Cardiac muscle cell (in vitro differentiated cells and primary cell): ENCODE measurements at regions not wholly inside any gene's neighbourhood (a gene's known extent, or its start where the extent isn't known, plus 50 kb on each side); places are given as distances from the start of the nearest gene placed in this dataset.
"Not testable (repeated sequence)": the region's sequence is repeated elsewhere in the genome, so short reads cannot be mapped to it uniquely, and the experiment has no call there.

ENCODE experiments used
- DNase-seq, 2 donors: peaks; one replicate each; pipeline versions ENCODE4 v3.0.0 to v3.0.0-alpha.2; 2010 to 2017; ENCODE audit warnings: low read depth in 1 of 2, low spot score in 1 of 2
- H3K27ac ChIP-seq: fragments of 200-600 bp; sonication (generic); 2 replicates; pipeline ENCODE4 v1.5.1; 2016
- H3K27me3 ChIP-seq: fragments of 200-600 bp; sonication (generic); 2 replicates; pipeline ENCODE4 v1.6.0; 2016; ENCODE audit warnings: control low read depth
- H3K36me3 ChIP-seq: fragments of 200-600 bp; sonication (generic); 2 replicates; pipeline ENCODE4 v1.5.1; 2016; ENCODE audit warnings: control low read depth
- H3K4me1 ChIP-seq: fragments of 200-600 bp; sonication (generic); 2 replicates; pipeline ENCODE4 v1.8.1; 2017; ENCODE audit warnings: low read depth, mild to moderate bottlenecking, mixed run types
- H3K4me3 ChIP-seq: fragments of 200-600 bp; sonication (generic); 2 replicates; pipeline ENCODE4 v1.5.1; 2016; ENCODE audit warnings: mild to moderate bottlenecking
- H3K9me3 ChIP-seq: fragments of 200-600 bp; sonication (generic); 2 replicates; pipeline ENCODE4 v1.5.1; 2017; ENCODE audit warnings: low read depth, mild to moderate bottlenecking, control low read depth
- TF ChIP-seq, protein P1 (sequence below): IDR thresholded peaks from 2 replicates; pipeline ENCODE4 v1.5.1; 2012; ENCODE audit warnings: low read depth, mild to moderate bottlenecking, low read length

DNA sequence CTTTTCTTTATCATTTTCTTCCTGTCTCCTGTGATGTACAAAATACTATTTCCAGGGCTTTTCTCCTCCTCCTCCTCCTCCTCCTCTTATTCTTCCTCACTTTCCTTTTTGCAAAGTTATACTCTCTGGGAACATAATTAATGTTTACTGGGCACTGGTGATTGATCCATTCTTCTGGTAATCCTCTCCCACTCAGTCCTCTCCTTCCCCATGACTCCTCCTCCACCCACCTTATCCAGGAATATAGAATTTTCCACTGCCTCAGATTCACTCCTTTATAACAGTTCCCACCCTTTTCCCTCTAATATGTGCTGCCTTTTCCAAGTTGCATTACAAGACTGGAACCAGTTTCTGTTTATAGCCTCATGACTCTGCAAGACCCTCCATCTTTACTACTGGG lies 62.5 kb upstream of the IYD start:
- no peak for DNase-seq
- Histone ChIP-seq H3K27ac (no peak overlapping the region), H3K9me3 (no peaks in the 10 kb centered on the region), H3K36me3 (no peaks in the 10 kb centered on the region), H3K27me3 (no peaks in the 10 kb centered on the region), H3K4me3 (no peak overlapping the region), H3K4me1 (no peaks in the 10 kb centered on the region)
- TF ChIP-seq, protein P1, sequence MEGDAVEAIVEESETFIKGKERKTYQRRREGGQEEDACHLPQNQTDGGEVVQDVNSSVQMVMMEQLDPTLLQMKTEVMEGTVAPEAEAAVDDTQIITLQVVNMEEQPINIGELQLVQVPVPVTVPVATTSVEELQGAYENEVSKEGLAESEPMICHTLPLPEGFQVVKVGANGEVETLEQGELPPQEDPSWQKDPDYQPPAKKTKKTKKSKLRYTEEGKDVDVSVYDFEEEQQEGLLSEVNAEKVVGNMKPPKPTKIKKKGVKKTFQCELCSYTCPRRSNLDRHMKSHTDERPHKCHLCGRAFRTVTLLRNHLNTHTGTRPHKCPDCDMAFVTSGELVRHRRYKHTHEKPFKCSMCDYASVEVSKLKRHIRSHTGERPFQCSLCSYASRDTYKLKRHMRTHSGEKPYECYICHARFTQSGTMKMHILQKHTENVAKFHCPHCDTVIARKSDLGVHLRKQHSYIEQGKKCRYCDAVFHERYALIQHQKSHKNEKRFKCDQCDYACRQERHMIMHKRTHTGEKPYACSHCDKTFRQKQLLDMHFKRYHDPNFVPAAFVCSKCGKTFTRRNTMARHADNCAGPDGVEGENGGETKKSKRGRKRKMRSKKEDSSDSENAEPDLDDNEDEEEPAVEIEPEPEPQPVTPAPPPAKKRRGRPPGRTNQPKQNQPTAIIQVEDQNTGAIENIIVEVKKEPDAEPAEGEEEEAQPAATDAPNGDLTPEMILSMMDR, result no peak

DNA sequence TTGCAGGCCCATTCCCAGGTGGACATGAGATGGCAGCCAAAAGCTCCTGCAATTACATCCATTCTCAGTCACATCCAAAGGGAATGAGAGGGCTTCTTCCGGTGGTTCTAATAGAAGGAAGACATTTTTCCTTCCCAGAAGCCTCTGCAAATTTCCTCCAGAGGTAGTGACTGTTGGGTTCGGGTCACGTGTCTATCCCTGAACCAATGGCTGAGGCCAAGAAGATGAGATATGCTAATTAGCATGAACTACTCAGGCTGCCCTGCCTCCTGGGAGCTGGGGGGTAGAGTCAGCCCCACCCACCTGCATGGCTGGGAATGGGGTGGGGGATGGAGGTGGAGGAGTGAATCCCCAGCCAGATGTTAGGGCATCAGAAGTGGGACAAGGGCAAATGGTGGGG lies 61.3 kb upstream of the IYD start:
- Histone ChIP-seq H3K36me3 (no peaks in the 10 kb centered on the region), H3K9me3 (no peaks in the 10 kb centered on the region), H3K27ac (no peak overlapping the region)

DNA sequence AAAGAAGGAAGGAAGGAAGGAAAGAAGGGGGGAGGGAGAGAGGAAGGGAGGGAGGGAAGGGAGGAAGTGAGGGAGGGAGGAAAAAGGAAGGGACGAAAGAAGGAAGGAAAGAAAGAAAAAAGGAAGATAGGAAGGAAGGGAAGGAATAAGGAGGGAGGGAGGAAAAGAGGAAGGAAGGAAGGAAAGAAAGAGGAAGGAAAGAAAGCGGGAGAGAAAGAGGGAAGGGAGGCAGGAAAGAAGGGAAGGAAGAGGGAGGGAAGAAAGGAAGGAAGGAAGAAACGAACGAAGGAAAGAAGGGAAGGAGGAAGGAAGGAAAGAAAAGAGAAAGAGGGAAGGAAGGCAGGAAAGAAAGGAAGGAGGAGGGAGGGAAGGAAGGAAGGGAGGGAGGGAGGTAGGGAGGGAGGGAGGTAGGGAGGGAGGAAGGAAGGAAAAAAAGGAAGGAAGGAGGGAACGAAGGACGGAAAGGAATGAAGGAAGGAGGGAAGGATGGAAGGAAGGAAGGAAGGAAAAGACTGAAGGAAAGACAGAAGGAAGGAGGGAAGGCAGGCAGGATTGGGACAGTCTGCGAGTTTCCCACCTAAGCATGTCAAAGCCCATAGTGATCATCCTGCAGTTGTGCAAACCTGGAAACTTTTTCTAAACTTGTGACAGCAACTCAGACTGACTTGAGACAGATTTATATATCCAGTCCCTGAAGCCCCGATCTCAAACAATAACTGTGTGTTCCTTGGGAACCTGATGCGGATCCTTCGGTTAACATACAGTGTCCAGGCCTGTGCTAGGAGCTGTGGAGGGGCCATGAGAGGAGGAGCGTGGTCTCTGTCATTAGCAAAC lies 59.8 kb upstream of the IYD start:
- TF ChIP-seq, protein P1, result no peak
- H3K36me3 ChIP-seq, result no peaks in the 10 kb centered on the region
- no peaks in the 10 kb centered on the region for H3K4me1 ChIP-seq
- no peak overlapping the region for H3K4me3 ChIP-seq
- DNase-seq, result no peak
- no peaks in the 10 kb centered on the region for H3K27me3 ChIP-seq
- H3K9me3 ChIP-seq, result no peaks in the 10 kb centered on the region
- H3K27ac ChIP-seq, result no peak overlapping the region

More for the DNA sequence above, 61.3 kb upstream of the IYD start:
- TF ChIP-seq, protein P1, result no peak
- Histone ChIP-seq H3K27me3 (no peaks in the 10 kb centered on the region), H3K4me3 (no peak overlapping the region), H3K4me1 (no peaks in the 10 kb centered on the region)
- no peak for DNase-seq

DNA sequence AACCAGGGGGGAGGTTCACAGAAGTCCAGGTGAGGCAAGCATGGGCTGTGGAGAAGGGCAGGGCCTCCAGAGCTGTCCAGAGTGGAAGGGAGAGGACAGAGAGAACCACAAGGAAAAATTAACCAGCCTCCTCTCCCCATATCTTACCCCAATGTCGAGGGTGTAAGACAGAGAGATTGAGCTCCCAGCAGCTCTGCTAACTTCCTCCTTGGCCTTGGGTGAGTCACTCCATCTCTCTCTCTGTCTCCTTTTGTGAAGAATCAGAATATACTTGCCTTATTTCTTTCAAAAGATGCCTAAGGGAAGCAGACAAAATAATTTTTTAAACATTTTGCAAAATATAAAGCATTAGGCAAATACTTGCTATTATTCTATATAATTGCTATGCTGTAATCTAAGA lies 58.3 kb upstream of the IYD start:
- H3K9me3 ChIP-seq, result no peaks in the 10 kb centered on the region
- no peaks in the 10 kb centered on the region for H3K4me1 ChIP-seq
- H3K27me3 ChIP-seq, result no peaks in the 10 kb centered on the region
- DNase-seq, result no peak
- no peak overlapping the region for H3K4me3 ChIP-seq
- no peak overlapping the region for H3K27ac ChIP-seq
- TF ChIP-seq, protein P1, result no peak
- no peaks in the 10 kb centered on the region for H3K36me3 ChIP-seq

DNA sequence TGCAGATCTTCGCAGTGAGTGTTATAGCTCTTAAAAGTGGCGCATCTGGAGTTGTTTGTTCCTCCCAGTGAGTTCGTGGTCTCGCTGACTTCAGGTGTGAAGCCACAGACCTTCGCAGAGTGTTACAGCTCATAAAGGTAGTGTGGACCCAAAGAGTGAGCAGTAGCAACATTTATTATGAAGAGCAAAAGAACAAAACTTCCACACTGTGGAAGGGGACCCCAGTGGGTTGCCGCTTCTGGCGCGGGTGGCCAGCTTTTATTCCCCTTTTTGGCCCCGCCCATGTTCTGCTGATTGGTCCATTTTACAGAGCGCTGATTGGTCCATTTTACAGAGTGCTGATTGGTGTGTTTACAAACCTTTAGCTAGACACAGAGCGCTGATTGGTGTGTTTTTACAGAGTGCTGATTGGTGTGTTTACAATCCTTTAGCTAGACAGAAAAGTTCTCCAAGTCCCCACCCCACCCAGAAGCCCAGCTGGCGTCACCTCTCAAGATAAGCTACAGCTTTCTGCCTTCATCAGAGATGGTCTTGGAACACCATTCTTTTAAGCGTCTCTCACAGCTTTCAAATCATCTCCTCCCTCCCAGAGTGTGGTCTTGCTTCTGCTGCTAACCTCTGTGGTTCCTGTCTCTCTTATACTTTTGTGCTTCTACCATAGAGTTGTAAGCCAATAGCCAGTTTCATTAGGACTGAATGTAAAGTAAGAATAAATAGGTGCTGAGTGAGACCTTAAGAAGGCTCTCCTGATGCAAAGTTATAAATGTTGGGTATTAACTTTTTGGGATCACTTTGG lies 57.5 kb upstream of the IYD start:
- H3K4me1 ChIP-seq, H3K27ac ChIP-seq, DNase-seq, H3K36me3 ChIP-seq, H3K4me3 ChIP-seq, H3K9me3 ChIP-seq, H3K27me3 ChIP-seq: not testable (repeated sequence)

DNA sequence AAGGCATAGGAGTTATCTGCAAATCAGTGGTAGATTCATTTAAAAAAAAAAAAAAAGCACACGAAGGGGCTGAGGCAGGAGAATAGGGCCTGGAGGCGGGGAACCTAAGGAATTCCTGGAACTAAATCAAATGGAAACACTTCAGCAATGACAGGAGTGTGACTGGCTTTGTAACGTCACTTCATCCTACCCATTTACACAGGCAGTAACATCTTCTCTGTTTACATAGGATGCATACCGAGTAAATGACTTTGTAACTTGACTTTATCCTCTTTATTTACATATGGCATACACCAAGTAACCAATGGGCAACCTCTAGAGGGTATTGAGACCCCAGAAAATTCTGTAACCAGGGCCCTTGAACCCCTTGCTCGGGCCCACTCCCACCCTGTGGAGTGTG lies 56.4 kb upstream of the IYD start:
- Histone ChIP-seq H3K4me3 (no peak overlapping the region), H3K27ac (no peak overlapping the region), H3K27me3 (no peaks in the 10 kb centered on the region), H3K36me3 (no peaks in the 10 kb centered on the region), H3K9me3 (no peaks in the 10 kb centered on the region), H3K4me1 (no peaks in the 10 kb centered on the region)
- TF ChIP-seq, protein P1, result no peak
- no peak for DNase-seq
